GM18870 (cell line): ENCODE measurements at regions not wholly inside any gene's neighbourhood (a gene's known extent, or its start where the extent isn't known, plus 50 kb on each side); places are given as distances from the start of the nearest gene placed in this dataset.

ENCODE experiments used
- ATAC-seq: cut with Tn5 transposase; IDR thresholded peaks from one replicate; pipeline ENCODE4 v1.9.1; 2021; ENCODE audit warnings: moderate library complexity; ENCODE audit not compliant: unreplicated experiment

DNA sequence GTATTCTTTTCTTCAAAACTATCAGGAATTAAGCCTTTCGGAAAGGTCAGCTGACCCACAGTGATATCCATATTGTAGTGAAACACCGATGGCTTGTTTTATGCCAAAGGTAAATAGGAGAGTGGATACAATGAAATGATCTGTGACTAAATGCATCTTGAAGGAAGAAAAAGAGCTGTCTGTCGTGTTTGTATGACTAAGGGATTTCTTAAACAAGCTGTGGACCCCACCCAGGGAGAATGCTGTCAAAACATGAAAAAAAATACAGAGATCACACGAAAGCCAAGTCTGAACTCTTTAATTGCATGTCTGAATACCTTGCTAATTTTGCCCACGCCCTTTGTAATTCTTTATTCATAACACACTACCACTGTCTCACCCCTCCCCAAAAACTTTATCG is 286.4 kb upstream of the WWC1 start:
- ATAC-seq = no peak

DNA sequence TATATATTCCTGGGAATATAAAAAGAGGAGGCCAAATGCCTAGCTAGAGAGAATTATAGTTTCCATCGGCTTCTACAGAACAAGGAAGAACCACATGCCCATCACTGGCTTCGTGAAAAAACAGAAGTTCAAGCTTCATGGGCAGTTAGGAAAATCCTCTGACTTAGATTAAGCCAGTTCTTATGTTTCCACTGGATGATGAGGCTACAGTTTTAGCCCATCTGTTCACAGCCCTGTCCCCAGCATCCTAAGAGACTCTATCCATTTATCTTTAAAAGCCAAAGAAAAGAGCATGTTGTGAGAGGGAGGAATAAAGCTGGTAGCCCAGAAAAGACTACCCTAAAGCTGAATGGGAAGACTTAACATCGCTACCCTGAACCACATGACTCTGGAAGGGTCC is 285.5 kb upstream of the WWC1 start:
- ATAC-seq = no peak

DNA sequence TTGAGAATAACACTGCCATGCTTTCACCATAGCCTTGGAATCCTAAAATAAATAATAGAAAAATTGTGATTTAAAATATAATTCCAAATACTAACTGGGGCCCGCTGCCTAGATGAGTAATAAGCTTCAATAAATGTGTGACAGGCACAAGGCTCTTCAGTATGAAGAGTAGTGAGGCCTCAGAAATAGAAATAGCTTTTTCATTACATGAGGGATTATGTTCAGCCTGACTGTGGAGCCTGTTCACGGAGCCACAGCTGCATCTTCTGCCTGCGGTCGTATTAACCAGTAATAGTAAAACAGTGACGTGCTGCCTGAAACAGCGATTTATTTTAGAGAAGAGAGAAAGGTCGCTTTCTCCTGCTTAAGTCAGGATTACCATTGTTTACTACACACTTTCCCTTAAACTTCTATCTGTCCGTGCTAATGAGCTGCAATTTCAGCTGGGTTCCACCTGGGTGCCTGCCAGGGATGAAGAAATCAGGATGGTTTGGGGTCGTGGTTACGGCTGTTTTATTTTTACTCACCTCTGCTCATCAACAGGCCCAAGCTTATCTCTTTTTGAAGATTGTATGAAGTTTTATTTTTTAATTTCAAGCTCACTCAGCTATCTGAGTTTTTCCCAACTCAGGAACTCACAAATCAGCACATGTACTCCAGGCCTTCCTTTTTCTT is 284.9 kb upstream of the WWC1 start:
- ATAC-seq = no peak

DNA sequence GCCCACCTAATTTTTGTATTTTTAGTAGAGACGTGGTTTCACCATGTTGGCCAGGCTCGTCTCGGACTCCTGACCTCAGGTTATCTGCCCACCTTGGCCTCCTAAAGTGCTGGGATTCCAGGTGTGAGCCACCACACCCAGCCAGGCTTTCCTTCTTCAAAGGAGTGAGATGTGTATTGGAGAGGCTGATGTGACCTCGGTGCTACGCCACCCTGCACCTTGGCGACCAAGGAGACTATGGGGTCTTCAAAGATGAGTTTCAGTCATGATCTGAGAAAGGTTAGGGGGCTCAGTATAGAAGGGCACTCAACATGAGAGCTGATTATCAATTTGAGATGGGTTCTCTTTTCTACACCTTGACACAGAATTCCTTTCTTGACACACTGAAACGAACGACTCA is 284.2 kb upstream of the WWC1 start:
- ATAC-seq = no peak

DNA sequence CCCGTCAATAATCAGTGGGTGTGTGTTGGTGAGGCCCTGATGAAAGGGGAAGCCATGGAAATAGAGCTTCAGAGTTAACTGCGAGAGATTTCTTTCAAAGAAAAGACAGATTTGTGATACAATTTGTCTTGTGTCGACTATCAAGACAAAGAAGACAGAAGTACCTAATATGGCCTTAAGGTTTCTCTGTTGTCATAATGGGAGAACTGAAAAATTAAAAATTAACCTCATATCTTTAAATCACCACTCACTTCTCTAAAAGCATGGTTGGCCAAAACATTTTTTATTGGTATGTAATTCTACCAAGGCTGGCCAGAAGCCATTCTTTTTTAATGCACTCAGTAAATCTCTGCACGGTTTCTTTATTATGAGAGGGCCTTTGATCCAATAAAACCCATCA is 282.9 kb upstream of the WWC1 start:
- no peak for ATAC-seq

DNA sequence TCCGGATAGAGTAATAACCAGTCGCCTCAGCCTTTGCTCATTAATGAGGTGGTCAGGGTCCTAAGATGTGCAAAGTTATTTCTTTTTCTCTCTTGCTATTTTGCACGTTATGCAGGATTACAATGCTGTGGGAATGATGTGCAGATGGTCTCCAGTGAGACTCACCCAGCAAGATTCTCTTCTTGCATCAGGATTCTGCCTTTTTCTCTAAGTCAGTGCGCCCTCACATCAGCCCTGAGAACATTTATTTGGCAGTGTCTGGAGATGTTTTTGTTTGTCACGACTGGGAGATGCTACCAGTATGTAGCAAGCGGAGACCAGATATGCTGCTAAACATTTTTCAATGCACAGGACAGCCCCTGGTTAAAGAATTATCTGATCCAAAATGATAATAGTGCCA is 280.3 kb upstream of the WWC1 start:
- no peak for ATAC-seq

DNA sequence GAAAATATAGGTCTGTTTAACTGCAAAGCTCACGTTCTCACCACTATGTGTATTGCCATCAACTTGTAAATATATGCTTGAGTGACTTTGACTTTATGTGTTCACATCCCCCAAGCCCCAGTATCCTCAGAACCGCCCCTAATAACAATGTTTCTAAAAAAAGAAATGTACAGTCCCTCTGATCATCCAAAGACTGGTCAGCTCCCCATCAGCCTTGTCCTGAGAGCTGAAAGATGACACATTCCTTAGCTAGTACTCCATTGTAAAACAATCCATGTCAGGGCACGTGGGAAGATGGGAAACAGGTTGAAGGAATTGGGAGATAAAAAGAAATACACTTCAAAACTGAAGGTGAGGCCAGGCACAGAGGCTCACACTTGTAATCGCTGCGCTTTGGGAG is 279.4 kb upstream of the WWC1 start:
- ATAC-seq = no peak

DNA sequence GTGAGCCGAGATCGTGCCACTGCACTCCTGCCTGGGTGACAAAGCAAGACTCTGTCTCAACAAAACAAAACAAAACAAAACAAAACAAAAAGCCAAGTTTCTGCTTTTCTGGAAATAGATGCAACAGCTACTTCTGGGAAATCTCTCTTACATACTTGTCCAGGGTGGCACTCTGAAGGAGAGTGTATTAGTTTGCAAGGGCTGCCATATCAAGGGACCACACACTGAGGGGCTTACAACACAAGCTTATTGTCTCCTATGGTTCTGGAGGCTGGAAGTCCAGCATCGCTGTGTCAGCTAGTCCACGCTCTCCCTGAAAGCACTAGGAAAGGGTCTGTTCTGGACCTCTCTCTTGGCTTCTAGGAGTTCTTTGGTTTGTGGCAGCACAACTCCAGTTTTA is 277.9 kb upstream of the WWC1 start:
- no peak for ATAC-seq

DNA sequence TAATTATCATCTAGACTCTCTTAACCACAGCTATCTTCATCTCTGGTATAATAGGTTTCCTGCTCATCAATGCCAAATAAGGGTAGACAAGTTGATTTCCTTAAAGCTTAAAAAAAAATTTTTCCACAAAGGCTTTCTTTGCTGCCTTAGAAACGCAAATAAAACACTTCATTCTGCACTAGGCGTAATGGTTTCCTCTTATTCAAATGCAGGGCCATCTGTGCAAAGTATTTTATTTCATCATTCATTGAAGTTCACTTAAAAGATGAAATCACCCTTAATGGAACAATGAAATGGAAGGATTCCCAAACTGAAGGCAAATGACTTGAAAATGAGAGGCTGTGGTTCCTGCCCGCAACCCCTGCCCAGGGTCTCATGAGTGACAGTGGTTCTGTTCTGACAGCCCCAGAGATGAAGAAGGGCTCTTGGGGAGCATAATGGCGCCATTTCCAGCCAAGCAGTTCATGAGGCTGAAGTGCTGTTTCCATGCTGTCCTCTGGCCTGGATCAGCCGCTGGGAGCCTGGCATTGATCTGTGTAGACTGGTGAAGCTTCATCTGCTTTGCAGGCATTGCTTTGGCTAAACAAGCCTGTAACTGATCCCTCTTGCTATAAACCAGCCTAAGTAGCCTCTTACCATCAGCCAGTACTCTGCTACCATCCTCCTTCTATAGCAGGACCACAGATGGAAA is 276.9 kb upstream of the WWC1 start:
- ATAC-seq = no peak

DNA sequence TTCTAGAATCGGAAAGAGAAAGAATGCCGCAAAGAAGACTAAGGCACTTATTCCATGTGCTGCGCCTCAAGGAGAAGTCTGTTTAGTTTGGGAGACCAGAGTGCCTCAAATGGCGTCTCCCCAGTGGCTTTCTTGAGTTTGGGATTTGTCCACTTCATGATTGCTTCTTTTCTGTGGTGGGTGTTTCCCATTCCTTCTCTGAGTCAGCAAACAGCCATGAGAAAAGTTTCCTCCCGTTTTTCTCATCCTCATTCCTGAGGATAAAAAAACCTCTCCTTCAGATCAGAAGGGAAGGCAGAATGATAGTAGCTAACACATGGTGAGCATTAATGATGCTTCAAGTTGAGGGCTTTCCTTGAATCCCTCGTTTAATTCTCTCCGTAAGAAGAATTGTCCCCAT is 275.9 kb upstream of the WWC1 start:
- no peak for ATAC-seq

DNA sequence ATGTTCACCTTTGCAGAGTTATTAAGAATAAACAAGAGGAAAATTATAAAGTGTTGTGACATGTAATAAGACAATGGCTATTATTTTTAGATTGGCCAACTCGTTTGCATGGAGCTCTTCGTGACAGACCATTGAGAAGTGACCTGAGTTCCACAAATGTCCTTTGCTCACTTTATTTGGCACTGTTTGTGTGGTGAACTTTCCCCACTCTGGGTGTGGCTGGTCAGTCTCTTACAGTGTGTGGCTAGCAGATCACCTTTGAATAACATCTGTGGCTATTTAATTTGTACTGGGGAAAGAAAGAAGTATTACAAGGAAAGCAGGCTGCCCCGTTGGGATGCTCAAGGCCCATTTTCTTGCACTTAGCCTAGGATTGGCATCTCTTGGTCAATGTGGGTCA is 274.1 kb upstream of the WWC1 start:
- no peak for ATAC-seq

DNA sequence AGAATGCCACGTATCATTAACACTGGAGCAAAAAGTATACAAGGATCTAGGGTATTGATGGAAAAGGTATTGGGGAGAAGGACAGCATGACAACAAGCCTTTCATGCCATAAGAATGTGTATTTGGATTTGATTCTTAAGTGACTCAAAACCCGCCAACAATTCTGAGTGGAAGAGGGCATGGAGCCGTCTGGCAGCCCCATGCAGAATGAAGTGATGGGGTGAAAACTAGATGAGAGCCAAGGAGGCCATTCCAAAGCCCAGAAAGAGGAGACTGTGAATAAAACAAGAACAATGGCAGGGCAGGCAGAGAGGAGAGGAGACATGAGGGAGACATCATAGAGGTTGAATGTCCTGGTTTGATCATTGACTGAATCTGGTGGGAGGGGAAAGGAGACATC is 272.3 kb upstream of the WWC1 start:
- ATAC-seq = no peak

DNA sequence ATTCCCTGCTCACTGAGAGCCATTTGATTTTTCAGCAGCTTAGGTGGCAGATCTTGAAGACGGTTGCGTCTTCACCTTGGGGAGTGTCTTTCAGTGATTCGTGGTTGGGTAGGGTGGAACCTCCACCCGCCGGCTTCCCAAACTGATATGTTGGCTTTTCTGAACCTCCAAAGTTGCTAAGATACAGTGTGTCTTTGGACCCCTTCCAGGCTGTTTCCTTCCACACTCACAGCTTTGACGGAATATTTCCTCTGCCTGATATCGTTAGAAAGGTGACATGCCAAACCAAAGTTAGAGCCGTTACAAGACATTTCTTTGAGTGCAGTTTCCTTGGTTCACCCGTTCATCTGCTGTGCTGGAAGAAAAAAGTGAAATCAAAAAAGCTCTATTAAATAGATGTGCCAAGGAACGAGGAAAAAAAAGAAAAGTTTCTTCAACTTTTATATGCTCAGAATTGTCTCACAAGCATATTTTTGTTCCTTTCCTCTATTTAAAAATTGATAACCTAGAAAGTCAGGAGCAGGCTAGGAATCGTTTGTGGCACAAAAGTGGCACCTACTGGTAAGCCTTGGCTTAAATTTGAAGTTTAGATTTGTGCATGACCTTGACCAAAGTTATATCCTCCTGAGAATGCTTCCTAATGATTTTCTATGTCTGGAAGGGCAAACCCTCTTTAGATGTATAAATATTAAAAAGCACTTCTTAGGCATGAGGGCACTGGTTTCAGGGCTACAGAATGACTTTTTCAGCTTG is 270.7 kb upstream of the WWC1 start:
- ATAC-seq = no peak

DNA sequence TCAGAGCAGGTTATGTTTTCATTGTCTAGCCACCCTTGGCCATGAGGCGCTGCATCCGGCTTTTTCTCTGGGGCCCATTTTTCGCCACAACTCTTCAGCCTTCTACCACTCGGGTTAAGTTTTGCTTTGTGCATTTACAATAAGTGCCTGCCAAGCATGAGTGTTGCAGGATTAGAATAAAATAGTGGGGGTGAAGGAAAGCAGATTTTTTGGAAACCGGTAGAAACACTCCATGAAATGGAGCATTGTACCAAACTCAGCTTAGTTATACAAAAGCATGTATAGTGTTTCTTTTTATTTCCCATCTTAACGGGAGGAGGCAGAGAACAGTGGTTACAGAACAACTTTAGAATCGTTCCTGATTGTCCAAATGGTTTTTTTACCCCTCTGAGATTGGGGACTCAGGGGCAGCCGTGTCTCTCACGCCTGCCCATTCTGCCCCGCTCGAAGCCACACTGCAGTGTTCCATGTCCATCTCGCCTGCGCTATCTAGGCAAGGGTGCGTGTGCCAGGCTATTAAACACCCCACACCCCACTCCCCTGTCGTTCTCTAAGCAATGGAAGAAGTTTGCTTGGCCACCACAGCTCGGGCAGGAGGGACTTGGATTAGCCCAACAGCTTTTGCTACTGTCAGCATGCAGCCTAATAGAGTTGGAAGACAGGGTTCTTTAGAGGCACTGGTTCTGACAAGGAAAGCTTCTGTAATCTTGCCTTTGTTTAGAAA is 268.8 kb upstream of the WWC1 start:
- no peak for ATAC-seq

DNA sequence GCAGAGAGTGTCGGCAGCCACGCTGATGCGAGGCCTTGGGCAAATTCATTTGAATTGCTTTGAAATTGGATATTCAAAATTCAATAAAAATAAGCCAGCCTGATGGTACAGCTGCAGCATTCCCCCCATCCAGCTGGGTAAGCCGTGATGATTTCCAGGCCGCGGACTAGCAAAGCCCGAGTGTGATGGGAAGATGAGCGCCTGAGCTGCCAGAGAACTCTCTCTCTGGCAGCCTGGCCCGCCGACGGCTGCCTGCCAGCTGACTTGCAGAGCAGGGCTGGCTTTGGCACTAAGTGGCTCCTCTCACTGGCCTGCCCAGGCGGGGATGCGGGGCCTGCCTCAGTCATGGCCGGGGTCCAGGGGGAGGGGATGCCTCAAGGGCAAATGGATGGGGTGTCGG is 268.3 kb upstream of the WWC1 start:
- no peak for ATAC-seq

DNA sequence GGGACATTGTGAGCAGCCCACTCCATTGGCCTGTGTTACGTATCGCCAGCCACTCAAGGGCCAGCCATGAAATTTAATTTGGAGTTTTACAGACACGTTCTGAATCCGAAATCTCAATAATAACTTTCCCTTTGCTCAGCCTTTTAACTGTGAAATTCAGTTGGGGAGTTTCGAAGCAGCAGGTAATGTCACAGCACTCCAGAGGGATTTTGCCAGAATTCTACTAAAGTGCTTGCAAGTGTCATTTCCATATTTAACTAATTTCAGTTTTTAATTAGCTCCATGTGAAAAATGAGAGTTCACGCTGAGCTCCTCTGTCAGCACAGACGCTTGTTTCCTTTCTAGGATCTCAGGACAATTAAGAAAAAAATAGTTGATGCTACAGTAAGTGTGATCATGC is 267.1 kb upstream of the WWC1 start:
- ATAC-seq = no peak

DNA sequence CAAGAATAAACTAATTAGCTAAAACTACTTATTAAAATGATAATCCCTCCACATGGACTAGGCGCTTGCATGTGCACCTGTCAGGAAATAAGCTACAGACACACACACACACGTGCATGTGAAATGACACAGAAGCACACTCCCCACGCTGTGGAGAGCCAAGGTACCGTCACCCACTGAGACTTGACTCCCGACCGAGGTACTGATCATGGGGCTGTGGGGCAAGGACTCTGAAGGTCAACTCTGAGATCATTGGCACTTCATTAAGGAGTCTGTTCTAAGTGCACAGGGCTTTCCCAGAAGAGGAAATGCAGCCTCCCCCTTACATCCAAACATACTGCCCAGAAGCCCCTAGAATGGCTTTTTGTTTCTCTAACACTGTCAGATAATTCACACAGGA is 264.4 kb upstream of the WWC1 start:
- no peak for ATAC-seq

DNA sequence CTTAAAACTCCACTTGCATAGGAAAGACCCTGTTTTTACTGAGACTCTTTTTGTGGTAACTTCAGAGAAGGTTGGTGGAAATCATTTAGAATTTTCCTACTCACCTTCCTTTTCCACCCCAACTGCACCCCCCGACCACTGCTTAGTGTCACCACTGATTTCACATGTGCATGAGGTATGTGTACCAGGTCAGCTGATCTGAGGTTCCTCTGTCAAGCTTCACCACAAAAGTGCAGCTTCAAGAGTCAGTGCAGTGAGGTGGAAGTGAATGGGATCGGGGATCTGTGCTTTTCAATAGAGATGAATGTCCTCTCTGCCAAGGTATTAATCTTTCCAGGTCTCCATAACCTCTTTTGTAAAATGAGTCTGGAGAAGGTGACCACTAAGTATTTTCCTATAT is 260.5 kb upstream of the WWC1 start:
- ATAC-seq = no peak

DNA sequence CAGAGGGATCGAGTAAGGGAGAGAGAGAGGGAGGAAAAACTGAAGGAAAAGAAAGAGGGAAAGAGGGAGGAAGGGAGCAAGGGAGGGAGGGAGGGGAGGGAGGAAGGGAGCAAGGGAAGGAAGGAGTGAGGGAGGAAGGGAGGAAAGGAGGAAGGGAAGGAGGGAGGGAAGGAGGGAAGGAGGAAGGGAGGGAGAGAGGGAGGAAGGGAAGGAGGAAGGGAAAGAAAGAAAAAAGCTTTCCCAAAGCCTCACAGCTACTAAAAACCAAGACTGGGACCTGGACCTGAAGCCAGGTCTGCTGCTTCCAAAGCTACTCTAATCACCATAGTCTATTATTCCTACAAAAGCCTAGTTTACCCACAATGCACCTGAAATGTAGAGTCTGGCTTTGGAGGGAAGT is 259.8 kb upstream of the WWC1 start:
- ATAC-seq = no peak

DNA sequence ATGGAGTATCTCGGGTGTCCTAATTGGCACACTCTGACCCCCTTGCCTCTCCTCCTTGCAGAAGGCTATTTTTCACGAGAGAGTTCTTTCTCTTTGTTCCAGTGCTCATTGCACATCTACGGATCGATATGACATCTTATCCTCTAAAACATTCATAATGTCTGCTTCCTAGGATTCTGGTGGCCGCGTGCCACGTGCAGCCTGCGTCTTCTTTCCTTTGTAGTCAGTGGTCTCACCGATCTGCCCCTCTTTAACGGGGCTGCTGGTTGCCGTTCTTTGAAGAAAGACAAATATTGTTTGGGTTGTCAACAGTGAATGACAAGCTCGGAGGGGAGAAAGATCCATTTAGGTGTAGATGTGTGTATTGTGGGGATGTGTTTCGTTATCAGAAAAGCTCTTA is 252.4 kb upstream of the WWC1 start:
- no peak for ATAC-seq

DNA sequence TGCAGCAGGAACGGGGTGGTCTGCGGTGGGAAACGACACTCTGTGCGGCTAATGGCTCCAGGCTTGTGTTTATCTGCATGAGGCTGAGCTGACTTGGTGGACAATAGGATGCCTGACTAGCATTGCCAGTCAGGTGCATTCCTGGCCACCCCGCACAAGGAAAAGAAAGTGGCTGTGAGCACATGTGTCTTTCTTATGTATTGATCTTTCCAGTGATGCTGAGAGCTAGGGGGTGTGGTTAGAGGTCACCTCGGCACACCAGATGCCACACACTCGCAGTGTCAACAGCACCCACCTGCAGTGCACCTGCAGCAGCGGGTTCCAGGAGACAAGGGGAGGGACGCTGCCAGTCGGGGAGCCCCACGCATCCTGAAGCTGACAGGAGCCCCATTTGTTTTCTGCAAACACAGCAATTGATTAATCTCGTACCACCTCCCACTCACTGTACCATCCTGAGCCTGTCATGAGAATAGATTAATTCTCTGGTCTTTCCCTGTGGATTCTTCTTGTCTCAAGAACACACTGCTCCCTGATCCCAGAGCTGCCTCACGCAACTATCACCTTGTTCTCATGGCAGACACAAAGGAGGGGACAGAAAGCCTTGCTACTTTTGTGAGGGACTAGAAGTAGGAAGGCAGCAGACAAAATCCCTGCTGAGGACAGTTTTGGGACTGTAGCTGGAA is 251.7 kb upstream of the WWC1 start:
- ATAC-seq = no peak
